Activated T-cell treated with anti-CD3 and anti-CD28 coated beads, Interleukin-2, amount 50 U/mL, for 72 hours (primary cell): ENCODE measurements at regions not wholly inside any gene's neighbourhood (a gene's known extent, or its start where the extent isn't known, plus 50 kb on each side); places are given as distances from the start of the nearest gene placed in this dataset.
"Not testable (repeated sequence)": the region's sequence is repeated elsewhere in the genome, so short reads cannot be mapped to it uniquely, and the experiment has no call there.

Experiments used
- ATAC-seq, 2 donors: fragments of 150-1000 bp; cut with Tn5 transposase; replicated peaks in 1 of 2; 2 replicates each; pipeline ENCODE4 v1.10.0; 2021; ENCODE audit warnings: moderate library complexity in 2 of 2, mild to moderate bottlenecking in 1 of 2
- DNase-seq, 2 donors: peaks; one replicate each; pipeline ENCODE4 v3.0.0; 2021 to 2022; ENCODE audit warnings: mixed read lengths in 1 of 2
- H3K27ac Mint-ChIP-seq: one replicate; pipeline ENCODE4 v1.8.0; 2022; ENCODE audit warnings: mild to moderate bottlenecking, moderate library complexity, mixed read lengths
- H3K27me3 Mint-ChIP-seq: one replicate; pipeline ENCODE4 v1.8.0; 2022; ENCODE audit warnings: low read depth, mixed read lengths
- H3K36me3 Mint-ChIP-seq, 2 donors: one replicate each; pipeline ENCODE4 v1.8.0; 2022; ENCODE audit warnings: mixed read lengths in 2 of 2, mild to moderate bottlenecking in 1 of 2; ENCODE audit not compliant: insufficient read depth in 2 of 2
- H3K4me1 Mint-ChIP-seq: one replicate; pipeline ENCODE4 v1.8.0; 2022; ENCODE audit warnings: low read depth, mixed read lengths
- H3K4me3 Mint-ChIP-seq, 2 donors: one replicate each; pipeline ENCODE4 v1.8.0; 2022; ENCODE audit warnings: mild to moderate bottlenecking in 2 of 2, mixed read lengths in 2 of 2, moderate library complexity in 2 of 2
- H3K9me3 Mint-ChIP-seq, 2 donors: one replicate each; pipeline ENCODE4 v1.8.0; 2022; ENCODE audit warnings: mixed read lengths in 2 of 2

- Mint-ChIP-seq H3K27ac (no peak overlapping the region), H3K4me1 (no peaks in the 10 kb centered on the region), H3K27me3 (no peaks in the 10 kb centered on the region), H3K4me3 (no peak overlapping the region), H3K36me3 (peaks cover 0 to 2% of the 10 kb centered on the region in 2 donors), H3K9me3 (no peaks in the 10 kb centered on the region)
- no peak for DNase-seq
- ATAC-seq, result no peak
These were observed 197.5 kb downstream of the UBE3A start for GRCh38 chr15:25241241-25241801.

- ATAC-seq (no peak), DNase-seq (no peak)
- no peak overlapping the region for H3K27ac Mint-ChIP-seq
- peaks cover 1 to 2% of the 10 kb centered on the region in 2 donors for H3K9me3 Mint-ChIP-seq
- H3K4me1 Mint-ChIP-seq, result no peaks in the 10 kb centered on the region
- H3K27me3 Mint-ChIP-seq, result no peaks in the 10 kb centered on the region
- no peak overlapping the region for H3K4me3 Mint-ChIP-seq
- H3K36me3 Mint-ChIP-seq, result peaks cover 0 to 2% of the 10 kb centered on the region in 2 donors
These were observed 196.5 kb downstream of the UBE3A start for GRCh38 chr15:25242166-25242879.

DNA sequence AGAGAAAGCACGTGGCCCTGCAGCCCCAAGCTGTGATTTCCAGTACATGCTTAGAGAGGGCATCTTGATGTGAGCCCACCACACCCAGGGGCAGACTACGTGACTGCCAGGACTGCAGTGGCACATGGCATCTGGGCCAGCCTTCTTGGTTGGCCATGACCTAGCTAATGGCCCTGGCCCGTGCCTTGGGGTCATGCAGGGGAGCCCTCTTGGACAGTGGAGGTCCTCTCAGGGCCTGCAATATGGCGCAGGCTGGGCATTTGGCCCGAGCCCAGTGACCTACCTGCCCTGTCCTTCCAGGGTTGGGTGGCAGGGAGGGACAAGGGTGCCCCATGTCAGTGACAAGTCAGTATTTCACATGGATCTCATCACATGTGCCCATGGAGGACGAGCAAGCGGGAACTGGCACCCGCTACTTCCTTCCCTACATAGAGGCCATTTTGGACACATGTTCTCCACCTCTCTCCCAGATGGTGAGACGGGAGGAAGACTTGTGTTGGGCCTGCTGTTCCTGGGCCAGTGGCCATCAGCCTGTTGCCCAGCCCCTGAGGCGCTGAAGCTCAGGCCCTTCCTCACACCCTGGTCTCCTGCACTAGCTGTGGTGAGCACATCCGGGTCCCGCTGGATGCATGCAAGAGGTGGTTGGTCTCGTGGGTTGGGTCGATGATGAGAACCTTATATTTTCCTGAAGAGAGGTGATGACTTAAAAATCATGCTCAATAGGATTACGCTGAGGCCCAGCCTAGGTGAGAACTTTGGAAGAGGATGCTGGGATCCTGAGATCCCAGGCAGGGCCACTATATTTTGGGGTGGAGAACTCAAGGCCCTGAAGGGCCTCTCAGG, 195.6 kb downstream of the UBE3A start:
- Mint-ChIP-seq H3K4me1 (no peaks in the 10 kb centered on the region), H3K36me3 (peaks cover 0 to 2% of the 10 kb centered on the region in 2 donors), H3K27ac (no peak overlapping the region), H3K4me3 (no peak overlapping the region), H3K9me3 (peaks cover 1 to 2% of the 10 kb centered on the region in 2 donors), H3K27me3 (no peaks in the 10 kb centered on the region)
- DNase-seq, result no peak
- ATAC-seq, result no peak

GRCh38 chr15:25243800-25244097, 195.1 kb downstream of the UBE3A start:
- no peak overlapping the region for H3K27ac Mint-ChIP-seq
- H3K36me3 Mint-ChIP-seq, result peaks cover 0 to 2% of the 10 kb centered on the region in 2 donors
- H3K9me3 Mint-ChIP-seq, result peaks cover 1 to 2% of the 10 kb centered on the region in 2 donors
- DNase-seq (no peak), ATAC-seq (no peak)
- H3K27me3 Mint-ChIP-seq, result no peaks in the 10 kb centered on the region
- no peaks in the 10 kb centered on the region for H3K4me1 Mint-ChIP-seq
- no peak overlapping the region for H3K4me3 Mint-ChIP-seq

GRCh38 chr15:25244731-25245585, 193.9 kb downstream of the UBE3A start:
- Mint-ChIP-seq H3K4me3 (no peak overlapping the region), H3K27ac (no peak overlapping the region), H3K27me3 (no peaks in the 10 kb centered on the region), H3K36me3 (peaks cover 2% of the 10 kb centered on the region in 2 donors), H3K4me1 (no peaks in the 10 kb centered on the region), H3K9me3 (peaks cover 1 to 2% of the 10 kb centered on the region in 2 donors)
- DNase-seq (no peak), ATAC-seq (no peak)

DNA sequence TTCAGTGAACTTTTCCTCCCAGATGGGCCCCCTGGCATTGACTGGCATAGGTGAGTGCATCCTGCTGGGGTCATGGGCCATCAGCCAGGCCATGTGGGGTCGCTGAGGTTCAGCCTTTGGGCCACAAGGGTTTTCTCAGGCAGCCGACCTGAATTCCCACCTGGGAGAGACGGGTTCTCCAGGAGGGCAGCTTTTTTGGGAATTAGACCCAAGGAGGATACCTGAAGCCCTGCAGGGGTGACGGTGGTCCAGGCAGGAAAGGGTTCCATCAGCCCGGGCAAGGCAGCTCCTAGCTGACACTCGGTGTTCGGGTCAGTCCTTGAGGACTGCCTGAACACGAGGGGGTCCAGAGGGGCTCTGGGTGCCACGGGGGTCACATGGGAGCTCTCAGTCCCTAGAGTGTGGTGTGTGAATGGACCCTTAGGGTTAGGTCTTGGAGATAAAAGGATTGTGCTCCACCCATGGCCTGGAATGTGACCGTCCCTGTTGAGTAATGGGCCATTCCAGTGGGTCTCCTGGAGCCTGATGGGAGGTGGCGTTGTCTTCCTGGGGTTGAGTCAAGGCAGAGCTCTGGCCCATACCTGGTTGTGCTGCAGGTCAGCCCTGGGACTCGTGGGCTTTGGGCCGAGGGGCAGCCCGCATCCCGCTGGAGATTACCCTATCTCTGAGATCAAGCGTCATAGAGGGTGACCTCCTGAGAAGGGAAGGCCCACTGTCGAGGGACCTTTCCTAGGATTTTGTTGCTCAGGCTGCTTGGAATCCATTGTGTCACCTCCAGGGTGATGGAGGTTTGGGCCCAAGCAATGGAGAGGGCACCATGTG, 192.8 kb downstream of the UBE3A start:
- no peak for DNase-seq
- no peaks in the 10 kb centered on the region for H3K4me1 Mint-ChIP-seq

DNA sequence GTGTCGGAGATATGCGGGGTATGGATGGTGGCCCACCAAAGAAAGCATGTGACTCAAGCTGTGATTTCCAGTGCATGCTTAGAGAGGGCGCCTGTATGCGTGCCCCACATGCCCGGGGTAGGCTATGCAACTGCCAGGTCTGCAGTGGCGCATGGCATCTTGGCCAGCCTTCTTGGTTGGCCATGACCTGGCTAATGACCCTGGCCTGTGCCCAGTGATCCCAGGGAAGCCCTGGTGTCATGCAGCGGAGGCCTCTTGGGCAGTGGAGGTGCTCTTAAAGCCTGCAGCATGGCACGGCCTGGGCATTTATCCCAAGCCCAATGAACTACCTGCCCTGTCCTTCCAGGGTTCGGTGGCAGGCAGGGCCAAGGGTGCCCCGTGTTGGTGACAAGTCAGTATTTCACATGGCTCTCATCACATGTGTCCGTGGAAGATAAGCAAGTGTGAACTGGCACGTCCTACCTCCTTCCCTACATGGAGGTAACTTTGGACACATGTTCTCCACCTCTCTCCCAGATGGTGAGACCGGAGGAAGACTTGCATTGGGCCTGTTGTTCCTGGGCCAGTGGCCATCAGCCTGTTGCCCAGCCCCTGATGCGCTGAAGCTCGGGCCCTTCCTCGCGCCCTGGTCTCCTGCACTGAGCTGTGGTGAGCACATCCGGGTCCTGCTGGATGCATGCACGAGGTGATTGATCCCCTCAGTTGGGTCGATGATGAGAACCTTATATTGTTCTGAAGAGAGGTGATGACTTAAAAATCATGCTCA, 192.0 kb downstream of the UBE3A start:
- ATAC-seq (no peak), DNase-seq (no peak)
- H3K27ac Mint-ChIP-seq, result no peak overlapping the region
- no peaks in the 10 kb centered on the region for H3K4me1 Mint-ChIP-seq
- peaks cover 1 to 2% of the 10 kb centered on the region in 2 donors for H3K9me3 Mint-ChIP-seq
- peaks cover 2% of the 10 kb centered on the region in 2 donors for H3K36me3 Mint-ChIP-seq
- no peaks in the 10 kb centered on the region for H3K27me3 Mint-ChIP-seq
- H3K4me3 Mint-ChIP-seq, result no peak overlapping the region

More for the DNA sequence above, 192.8 kb downstream of the UBE3A start:
- H3K27me3 Mint-ChIP-seq, result no peaks in the 10 kb centered on the region
- H3K4me3 Mint-ChIP-seq, result no peak overlapping the region
- H3K27ac Mint-ChIP-seq, result no peak overlapping the region
- peaks cover 2% of the 10 kb centered on the region in 2 donors for H3K36me3 Mint-ChIP-seq
- peaks cover 1 to 2% of the 10 kb centered on the region in 2 donors for H3K9me3 Mint-ChIP-seq
- ATAC-seq, result no peak

DNA sequence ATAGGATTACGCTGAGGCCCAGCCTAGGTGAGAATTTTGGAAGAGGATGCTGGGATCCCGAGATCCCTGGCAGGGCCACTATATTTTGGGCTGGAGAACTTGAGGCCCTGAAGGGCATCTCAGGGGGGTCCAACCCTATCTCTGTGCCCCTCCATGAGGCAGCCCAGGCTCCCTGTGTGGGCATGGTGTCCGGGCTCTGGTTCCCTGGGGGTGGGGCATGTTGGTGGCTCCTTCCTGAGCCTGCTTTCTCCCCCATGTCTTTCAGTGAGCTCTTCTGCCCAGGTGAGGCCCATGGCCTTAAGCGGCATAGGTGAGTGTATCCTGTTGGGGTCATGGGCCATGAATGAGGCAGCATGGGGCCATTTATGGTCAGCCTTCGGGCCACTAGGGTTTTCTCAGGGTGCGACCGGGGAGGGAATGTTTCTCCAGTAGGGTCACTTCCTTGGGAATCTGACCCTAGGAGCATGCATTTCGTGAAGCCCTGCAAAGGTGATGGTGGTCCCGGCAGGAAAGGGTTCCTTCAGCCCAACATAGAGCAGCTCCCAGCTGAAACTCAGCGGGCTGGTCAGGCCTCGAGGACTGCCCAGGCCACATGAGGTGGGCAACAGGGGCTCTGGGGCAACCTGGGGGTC, 191.3 kb downstream of the UBE3A start:
- Mint-ChIP-seq H3K4me1 (no peaks in the 10 kb centered on the region), H3K9me3 (peaks cover 4 to 5% of the 10 kb centered on the region in 2 donors), H3K27ac (no peak overlapping the region), H3K36me3 (peaks cover 2 to 3% of the 10 kb centered on the region in 2 donors), H3K27me3 (no peaks in the 10 kb centered on the region), H3K4me3 (no peak overlapping the region)
- ATAC-seq, result no peak
- no peak for DNase-seq

DNA sequence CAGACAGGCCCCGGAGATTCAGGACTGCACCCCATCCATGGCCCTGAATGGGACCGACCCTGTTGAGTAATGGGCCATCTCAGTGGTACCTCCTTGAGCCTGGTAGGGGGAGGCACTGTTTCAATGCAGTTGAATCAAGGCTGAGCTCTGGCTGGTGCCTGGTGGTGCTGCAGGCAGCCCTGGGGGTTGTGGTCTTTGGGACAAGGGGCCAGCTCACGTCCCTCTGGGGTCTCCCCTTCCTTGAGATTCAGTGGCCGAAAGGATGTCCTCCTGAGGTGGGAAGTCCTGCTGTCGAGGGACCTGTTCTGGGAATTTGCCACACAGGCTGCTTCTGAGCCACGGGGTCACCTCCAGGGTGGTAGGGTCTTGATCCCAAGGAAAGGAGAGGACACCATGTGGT, 190.7 kb downstream of the UBE3A start:
- H3K9me3 Mint-ChIP-seq, H3K27me3 Mint-ChIP-seq, H3K4me3 Mint-ChIP-seq, H3K4me1 Mint-ChIP-seq, DNase-seq, H3K27ac Mint-ChIP-seq, ATAC-seq, H3K36me3 Mint-ChIP-seq: not testable (repeated sequence)

DNA sequence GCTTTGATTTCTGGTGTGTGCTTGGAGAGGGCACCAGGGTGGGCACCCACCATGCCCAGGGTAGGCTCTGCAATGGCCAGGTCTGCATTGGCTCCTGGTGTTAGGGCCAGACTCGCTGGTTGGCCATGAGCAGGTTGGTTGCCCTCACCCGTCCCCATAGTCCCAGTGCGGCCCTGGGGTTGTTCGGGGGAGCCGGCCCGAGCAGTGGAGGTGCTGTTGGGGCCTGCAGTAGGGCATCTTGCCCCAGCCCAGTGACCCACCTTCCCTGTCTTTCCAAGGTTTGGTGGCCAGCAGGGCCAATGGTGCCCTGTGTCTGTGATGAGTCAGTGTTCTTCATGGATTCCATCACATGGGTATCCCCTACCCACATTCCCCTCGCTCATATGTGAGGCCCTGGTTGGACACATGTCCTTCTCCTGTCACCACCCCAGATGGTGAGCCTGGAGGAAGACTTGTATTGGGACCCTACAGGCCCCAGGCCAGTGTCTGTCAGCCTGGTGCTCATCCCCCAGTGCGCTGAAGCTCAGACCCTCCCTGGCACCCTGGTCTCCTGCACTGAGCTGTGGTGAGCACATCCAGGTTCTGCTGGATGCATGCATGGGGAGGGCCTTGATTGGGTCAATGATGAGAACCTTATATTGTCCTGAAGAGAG, 190.1 kb downstream of the UBE3A start:
- peaks cover 0 to 5% of the 10 kb centered on the region in 2 donors for H3K36me3 Mint-ChIP-seq
- DNase-seq, result no peak
- H3K4me1 Mint-ChIP-seq, result no peaks in the 10 kb centered on the region
- no peak for ATAC-seq
- H3K4me3 Mint-ChIP-seq, result no peak overlapping the region
- peaks cover 6 to 8% of the 10 kb centered on the region in 2 donors for H3K9me3 Mint-ChIP-seq
- no peak overlapping the region for H3K27ac Mint-ChIP-seq
- H3K27me3 Mint-ChIP-seq, result no peaks in the 10 kb centered on the region
